ENCODE measurements at regions not wholly inside any gene's neighbourhood (a gene's known extent, or its start where the extent isn't known, plus 50 kb on each side); places are given as distances from the start of the nearest gene placed in this dataset.

GRCh38 chr3:21094686-21095085 lies 656.3 kb downstream of the ZNF385D start:
- TF ChIP-seq, protein P1, sequence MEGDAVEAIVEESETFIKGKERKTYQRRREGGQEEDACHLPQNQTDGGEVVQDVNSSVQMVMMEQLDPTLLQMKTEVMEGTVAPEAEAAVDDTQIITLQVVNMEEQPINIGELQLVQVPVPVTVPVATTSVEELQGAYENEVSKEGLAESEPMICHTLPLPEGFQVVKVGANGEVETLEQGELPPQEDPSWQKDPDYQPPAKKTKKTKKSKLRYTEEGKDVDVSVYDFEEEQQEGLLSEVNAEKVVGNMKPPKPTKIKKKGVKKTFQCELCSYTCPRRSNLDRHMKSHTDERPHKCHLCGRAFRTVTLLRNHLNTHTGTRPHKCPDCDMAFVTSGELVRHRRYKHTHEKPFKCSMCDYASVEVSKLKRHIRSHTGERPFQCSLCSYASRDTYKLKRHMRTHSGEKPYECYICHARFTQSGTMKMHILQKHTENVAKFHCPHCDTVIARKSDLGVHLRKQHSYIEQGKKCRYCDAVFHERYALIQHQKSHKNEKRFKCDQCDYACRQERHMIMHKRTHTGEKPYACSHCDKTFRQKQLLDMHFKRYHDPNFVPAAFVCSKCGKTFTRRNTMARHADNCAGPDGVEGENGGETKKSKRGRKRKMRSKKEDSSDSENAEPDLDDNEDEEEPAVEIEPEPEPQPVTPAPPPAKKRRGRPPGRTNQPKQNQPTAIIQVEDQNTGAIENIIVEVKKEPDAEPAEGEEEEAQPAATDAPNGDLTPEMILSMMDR (IDR thresholded peaks at IDR 0.05; ENCODE audit: low read depth, low read length, missing control alignments), result no peak
- DNase-seq (ENCODE audit: extremely low read depth, low read depth), result no peak

DNA sequence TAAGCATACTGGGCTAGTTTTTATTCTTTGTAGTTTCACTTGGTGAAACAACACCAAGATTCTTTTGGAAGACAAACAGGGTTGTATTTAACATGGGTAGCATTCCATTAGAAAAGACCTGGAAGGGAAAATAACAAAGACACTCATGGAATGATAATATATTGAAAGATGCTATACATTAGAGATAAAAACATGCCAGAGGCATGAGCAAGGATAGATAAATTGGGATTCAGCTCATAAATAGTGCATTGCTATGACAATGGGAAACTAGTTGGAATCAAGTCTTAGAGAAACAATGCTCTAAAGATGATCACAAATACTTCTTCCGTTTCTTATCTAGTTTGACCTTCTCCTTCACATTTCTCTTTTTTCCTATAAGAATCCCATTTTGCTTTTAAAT lies 677.4 kb downstream of the ZNF385D start:
- TF ChIP-seq, protein P1 (IDR thresholded peaks at IDR 0.05; ENCODE audit: low read depth, low read length, missing control alignments), result no peak
- H3K4me3 ChIP-seq (replicated peaks; ENCODE audit: low read depth, low read length), result no peak overlapping the region
- no peak for DNase-seq (ENCODE audit: extremely low read depth, low read depth)

More at GRCh38 chr3:21094686-21095085, 656.3 kb downstream of the ZNF385D start:
- no peak overlapping the region for H3K4me3 ChIP-seq (replicated peaks; ENCODE audit: low read depth, low read length)

DNA sequence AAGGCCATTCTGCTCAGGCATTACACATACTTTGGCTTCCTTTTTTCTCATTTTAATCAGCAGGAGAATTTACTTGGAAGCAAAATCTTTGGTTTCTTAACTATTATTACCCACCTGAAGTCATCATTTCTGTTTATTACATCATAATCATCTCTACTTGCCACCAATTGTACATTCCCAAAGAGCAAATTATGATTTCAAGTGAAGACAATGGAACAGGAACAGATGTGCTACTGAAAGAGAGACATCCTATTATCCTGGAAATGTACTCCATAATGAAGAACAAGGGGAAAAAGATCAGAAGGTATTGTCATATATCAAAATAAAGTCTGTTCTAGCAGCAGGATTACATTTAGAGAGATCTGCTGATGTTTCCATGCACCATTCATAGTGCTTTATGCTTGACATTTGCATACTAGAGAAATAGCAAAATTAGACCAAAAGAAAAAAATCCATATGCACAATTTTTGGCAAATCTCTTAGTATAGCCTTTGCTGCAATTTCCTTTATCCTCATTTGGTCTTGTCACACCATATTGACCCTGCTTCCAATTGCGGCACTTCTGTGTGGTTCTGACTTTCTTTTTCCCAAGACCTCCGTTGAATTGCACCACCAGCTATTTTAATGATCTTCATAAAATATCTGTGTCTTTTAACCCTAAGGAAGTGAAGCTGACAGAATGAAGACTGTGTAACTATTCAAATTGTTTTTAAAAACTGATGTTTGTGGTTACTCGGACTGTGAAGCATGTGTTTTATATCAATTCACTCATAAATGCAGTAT lies 683.8 kb downstream of the ZNF385D start:
- H3K4me3 ChIP-seq (replicated peaks; ENCODE audit: low read depth, low read length), result no peak overlapping the region
- TF ChIP-seq, protein P1 (IDR thresholded peaks at IDR 0.05; ENCODE audit: low read depth, low read length, missing control alignments), result no peak
- DNase-seq (ENCODE audit: extremely low read depth, low read depth), result no peak

GRCh38 chr3:21062831-21063294 lies 688.1 kb downstream of the ZNF385D start:
- TF ChIP-seq, protein P1 (IDR thresholded peaks at IDR 0.05; ENCODE audit: low read depth, low read length, missing control alignments), result no peak
- no peak overlapping the region for H3K4me3 ChIP-seq (replicated peaks; ENCODE audit: low read depth, low read length)
- no peak for DNase-seq (ENCODE audit: extremely low read depth, low read depth)

GRCh38 chr3:21059404-21059803 lies 691.6 kb downstream of the ZNF385D start:
- no peak for DNase-seq (ENCODE audit: extremely low read depth, low read depth)
- TF ChIP-seq, protein P1 (IDR thresholded peaks at IDR 0.05; ENCODE audit: low read depth, low read length, missing control alignments), result no peak
- H3K4me3 ChIP-seq (replicated peaks; ENCODE audit: low read depth, low read length), result no peak overlapping the region

DNA sequence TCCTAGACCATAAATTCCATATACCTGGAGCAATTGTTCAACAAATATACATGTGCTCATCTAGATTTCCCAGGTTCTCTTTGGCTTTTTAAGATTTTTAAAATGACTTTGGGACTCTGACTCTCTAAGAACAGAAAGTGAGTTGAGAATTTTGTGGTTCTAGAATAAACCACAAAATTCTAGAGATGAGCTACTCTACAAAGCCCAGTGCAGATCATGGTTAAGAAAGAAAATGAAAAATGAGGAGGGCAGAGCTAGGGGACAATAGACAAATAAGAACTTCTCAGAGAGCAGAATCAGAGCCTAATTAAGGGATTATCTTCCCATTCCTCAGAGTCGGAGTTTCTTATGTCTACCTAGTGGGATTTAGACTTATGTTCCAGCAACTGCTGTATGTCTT lies 694.7 kb downstream of the ZNF385D start:
- TF ChIP-seq, protein P1 (IDR thresholded peaks at IDR 0.05; ENCODE audit: low read depth, low read length, missing control alignments), result no peak
- no peak for DNase-seq (ENCODE audit: extremely low read depth, low read depth)
- no peak overlapping the region for H3K4me3 ChIP-seq (replicated peaks; ENCODE audit: low read depth, low read length)

Measured in HFF-Myc (cell line).